GM21515 (cell line): ENCODE measurements at regions not wholly inside any gene's neighbourhood (a gene's known extent, or its start where the extent isn't known, plus 50 kb on each side); places are given as distances from the start of the nearest gene placed in this dataset.
"Not testable (repeated sequence)": the region's sequence is repeated elsewhere in the genome, so short reads cannot be mapped to it uniquely, and the experiment has no call there.

ENCODE experiments used
- ATAC-seq: cut with Tn5 transposase; IDR thresholded peaks from one replicate; pipeline ENCODE4 v1.9.1; 2021; ENCODE audit not compliant: unreplicated experiment

DNA sequence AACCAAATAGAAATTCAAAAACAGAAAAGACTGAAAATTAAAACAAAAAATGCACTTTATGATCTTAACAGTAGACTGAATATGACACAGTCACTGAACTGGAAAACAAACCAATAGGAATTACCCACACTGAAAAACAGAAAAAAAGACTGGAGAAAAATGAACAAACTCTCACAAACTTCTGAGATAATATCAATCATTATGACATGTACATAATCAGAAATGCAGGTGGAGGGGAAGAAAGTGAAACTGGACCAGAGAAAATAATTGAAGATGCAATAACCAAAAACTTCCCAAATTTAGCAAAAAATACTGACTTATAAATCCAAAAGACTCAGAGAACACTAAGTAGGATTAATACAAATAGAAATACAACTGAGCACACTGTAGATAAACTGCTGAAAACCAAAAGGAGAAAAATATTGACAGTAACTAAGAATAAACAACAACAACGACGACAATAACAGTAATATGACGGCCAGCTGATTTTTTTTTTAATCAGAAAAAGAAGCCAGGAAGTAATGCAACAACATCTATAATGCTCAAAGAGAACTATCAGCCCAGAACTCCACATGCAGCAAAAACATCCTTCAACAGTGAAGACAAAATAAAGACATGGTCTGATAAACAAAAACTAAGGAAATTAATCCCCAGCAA lies 108.1 kb downstream of the ZFAND4 start:
- no peak for ATAC-seq

DNA sequence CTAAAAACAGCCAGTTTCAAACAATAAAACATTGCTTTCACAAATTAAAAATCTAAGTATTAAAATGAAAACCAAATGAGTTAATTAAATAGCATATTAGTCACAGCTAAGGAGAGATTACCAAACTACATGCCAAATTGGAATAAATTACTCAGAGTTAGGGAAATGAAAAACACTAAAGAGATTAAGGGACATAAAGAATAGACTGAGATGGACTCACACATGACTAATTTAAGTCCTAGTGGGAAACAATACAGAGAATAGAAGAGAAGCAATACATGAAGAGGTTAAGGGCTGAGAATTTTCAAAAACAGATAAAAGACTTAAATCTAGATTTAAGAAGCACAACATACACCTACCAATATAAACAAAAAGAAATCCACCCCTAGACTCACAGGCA lies 110.6 kb downstream of the ZFAND4 start:
- no peak for ATAC-seq

DNA sequence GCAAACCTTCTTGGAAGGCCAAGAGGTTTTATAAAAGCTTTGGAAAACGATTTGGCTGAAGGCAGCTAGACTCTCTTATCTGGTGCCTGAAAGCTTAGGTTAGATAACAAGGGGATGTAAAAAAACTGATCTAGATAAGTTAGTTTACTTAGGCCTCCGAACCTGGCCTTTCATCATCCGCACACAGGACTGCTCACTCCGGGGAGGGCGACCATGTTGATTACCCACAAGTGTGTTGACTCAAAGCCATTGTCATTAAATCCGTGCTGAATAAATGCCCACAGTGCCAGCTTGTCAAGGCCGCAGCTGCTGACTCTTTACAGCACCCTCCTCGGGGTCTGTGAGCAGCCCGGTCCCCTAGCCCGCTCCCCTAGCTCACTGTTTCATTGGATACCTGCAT lies 112.3 kb downstream of the ZFAND4 start:
- no peak for ATAC-seq

DNA sequence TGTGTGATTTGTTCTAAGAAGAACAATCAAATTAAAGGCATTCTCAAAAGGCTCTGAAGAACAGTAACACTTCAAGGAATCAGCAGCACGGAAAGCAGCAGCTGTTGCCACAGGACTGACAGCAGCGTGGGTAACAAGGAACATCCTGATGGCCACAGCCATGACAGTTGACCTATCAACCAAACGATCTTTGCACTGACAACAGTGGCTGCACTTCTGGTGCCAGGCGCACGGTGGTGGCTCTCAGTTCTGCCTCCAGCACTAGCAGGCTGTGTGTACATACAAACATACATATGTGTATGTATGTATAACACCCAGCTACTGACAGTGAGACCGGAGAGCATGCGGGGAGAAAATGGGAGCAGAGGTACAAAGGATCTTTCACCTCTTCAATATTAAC lies 114.1 kb downstream of the ZFAND4 start:
- ATAC-seq = no peak

DNA sequence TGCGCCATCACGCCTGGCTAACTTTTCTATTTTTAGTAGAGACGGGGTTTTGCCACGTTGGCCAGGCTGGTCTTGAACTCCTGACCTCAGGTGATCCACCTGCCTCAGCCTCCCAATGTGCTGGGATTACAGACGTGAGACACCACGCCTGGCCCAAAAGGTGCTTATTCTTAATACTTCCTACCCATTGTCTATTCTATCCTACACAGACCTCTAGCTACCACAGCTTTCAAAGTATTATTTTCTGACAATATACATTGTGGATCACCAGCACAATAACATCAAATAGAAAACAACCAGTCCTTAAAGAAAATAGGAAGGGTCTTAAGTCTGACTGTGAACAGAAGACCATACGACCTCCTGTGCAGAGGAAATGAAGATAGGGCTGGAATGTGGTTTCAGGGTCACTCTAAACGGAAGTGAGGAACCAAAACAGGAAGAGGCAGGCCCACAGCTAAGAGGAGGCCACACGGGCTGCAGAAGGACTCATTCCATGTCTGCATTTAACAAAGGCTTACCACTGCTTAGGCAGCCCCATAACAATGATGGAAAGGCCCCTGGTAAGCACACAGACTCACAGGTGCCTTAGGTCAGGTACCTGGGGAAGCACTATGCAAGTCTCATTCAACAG lies 115.2 kb downstream of the ZFAND4 start:
- no peak for ATAC-seq

DNA sequence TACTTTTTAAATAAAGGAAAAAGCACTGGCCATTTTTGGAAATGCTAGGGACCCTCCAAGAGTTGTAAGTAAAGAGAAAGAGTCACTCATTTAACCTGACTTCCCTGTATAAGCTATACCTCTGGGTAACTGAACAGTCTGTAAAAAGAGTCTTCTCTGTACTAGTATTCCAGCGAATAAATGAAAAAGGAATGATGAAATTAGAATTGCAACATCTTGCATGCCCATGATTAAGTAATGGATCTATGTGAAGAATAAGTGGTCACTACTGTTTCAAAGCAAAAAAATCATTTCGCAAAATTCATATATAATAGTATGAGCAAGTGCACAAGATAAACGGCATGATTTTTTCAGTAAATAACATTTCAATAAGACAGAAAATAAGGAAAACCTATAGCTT lies 116.8 kb downstream of the ZFAND4 start:
- no peak for ATAC-seq

DNA sequence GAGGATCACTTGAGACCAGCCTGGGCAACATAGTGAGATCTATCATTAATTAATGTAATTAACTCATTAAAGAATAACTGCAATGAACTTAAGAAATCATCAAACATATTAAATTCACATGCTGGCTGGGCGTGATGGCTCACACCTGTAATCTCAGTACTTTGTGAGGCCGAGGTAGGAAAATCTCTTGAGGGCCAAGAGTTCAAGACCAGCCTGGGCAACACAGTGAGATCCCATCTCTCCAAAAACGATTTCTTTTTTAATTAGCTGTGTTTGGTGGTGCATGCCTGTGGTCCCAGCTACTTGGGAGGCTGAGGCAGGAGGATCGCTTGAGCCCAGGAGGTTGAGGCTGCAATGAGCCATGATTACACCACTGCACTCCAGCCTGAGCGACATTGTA lies 117.2 kb downstream of the ZFAND4 start:
- not testable (repeated sequence) for ATAC-seq

DNA sequence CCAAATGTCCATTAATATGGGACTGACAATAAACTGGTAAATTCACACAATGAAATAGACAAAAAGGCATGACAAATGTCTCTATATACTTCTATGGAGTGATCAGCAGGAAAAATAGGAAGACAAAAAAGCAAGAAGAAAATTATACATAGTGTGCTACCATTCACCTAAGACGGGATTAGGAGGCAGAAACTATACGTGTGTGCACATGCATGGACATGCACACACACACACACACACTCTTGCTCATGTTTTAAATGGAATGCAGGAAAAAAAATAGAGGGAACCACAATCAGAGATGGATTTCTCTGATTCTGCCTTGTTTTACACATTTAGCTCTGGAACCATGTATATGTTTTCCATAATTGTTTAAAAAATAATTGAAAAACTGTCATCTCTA lies 119.0 kb downstream of the ZFAND4 start:
- ATAC-seq = peak; percentile 9

DNA sequence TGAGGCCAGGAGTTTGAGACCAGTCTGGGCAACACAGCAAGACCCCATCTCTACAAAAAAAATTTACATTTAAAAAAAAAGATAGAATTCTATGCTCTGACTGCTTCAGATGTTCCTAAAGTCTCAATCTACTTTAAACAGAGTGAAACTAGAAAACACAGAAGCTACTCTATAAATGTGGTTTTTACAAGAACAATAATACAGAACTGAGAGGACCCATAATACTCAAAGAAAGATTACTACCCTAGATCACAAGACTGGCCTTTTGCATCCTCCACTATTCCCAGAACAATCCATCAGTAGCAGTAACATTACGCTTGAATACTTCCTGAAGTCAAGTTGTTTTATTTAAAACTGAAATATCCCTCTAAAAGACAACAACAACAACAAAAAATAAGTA lies 119.4 kb downstream of the ZFAND4 start:
- ATAC-seq = peak; percentile 71

DNA sequence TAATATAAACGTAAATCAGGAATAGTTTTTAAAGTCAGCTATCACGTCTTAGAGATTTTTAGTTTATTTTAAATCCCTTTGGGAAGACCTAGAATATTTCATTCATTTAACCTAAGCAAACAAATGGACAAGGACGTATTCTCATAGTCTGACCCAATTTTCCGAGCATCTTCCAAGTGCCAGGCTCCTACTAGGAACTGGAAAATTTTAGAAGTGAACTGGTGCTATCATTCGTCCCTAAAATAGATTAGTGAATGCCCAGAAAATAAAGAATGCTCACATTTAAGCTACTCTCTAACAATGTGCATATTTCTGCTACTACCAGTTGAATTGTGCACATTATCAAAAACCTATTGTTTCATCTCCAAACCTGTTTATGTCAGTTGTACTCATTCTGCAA lies 120.1 kb downstream of the ZFAND4 start:
- no peak for ATAC-seq

DNA sequence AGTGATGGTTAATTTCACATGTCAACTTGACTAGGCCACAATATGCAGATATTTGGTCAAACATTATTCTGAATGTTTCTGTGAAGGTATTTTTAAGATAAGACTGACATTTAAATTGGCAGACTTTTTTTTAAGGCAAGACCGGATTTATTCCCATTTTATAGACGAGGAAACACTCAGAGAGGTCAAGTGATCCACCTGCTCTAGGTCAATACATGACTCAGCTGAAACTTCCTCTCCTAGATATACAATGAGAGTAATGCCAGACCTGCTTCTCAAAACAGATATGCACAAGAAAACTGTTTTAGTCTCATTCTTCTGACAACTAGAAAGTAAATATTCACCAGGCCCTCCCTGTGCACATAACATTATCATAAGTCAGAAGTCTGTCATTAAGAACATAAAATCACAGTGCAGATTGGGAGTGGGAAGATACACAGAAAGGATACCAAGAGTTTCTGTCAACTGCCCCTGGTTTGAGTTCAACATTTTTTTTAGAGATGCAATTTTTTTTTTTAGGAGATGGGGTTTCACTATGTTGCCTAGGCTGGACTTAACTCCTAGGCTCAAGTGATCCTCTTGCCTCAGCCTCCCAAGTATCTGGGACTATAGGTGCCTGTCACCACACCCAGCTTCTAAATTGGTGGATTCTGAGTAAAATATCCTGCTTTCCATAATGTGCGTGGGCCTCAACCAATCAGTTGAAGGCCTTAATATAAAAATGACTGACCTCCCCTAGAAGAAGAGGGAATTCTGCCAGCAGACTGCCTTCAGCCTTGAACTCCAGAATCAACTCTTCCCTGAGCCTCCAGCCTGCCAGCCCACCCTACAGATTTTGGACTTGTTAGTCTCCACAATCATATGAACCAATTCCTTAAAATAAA lies 121.4 kb downstream of the ZFAND4 start:
- no peak for ATAC-seq

DNA sequence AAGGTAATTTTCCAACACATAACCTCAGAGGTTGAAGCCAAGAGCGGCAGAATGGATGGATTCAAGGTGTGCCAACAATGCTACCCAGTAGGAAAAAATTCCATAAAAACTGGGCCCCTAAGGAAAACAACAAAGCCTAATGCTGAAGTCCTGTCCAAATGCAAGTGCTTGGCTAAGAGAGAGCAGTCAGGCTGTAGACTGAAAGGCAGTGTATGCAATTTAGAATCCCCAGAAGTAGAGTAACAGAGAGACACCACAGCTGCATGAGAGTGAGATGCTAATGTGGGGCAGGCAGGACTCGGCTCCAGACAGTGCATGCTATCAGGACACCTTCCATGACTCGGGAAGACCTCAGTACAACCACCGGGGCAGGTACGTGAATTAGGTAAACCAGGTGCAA lies 124.5 kb downstream of the ZFAND4 start:
- ATAC-seq = no peak

DNA sequence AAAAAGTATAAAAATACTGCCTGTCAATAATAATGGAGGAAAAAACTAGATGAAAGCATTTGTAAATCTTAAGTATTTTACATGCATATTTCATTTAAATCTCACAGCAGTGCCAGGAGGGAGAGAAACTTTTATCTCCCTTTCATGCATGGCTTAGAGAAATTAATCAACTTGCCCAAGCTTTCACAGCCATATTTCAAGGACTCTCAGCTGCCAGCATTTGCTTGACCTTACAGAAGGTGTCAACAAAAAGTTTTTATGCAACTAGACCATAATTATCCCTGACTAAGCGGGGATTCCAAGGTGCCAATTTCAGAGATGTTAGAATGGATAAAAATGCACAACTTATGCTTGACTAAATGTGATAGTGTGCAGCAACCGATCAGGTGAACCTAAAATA lies 125.4 kb downstream of the ZFAND4 start:
- ATAC-seq = no peak

DNA sequence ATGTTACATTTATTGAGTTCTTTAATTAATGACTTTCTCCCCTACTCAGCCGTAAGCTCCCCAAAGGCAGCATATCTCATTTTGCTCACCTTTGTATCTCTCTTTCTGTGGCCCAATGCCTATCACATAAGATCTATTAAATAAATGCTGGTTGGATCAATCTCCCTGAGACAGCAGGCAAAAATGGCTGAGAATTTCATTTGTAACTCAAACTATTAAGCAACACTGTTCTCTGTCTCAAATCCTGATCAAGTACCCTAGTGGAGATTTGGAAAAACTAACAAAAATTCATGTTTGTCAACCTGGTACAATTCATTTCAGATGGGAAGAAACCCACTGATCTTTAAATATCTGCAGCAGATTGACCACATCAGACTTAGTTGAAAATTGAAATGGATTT lies 127.4 kb downstream of the ZFAND4 start:
- no peak for ATAC-seq

DNA sequence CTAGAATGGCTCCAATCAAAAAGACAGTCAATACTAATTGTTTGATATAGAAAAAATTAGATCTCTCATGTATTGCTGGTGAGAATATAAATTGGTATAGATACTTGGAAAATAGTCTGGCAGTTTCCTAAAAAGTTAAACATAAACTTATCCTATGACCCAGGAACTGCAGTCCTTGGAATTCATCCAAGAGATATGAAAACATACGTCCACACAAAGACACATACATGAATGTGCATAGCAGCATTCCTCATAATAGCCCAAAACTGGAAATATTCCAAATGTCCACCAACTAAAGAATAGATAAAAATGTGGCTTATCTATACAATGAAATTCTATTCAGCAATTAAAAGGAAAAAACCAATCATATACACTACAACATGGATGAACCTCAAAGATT lies 128.4 kb downstream of the ZFAND4 start:
- ATAC-seq = no peak

DNA sequence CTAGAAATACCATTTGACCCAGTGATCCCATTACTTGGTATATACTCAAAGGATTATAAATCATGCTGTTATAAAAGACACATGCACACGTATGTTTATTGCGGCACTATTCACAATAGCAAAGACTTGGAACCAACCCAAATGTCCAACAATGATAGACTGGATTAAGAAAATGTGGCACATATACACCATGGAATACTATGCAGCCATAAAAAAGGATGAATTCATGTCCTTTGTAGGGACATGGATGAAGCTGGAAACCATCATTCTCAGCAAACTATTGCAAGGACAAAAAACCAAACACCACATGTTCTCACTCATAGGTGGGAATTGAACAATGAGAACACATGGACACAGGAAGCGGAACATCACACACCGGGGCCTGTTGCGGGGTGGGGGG lies 131.5 kb downstream of the ZFAND4 start:
- ATAC-seq = not testable (repeated sequence)

DNA sequence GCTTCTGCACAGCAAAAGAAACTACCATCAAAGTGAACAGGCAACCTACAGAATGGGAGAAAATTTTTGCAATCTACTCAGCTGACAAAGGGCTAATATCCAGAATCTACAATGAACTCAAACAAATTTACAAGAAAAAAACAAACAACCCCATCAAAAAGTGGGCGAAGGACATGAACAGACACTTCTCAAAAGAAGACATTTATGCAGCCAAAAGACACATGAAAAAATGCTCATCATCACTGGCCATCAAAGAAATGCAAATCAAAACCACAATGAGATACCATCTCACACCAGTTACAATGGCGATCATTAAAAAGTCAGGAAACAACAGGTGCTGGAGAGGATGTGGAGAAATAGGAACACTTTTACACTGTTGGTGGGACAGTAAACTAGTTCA lies 132.0 kb downstream of the ZFAND4 start:
- not testable (repeated sequence) for ATAC-seq

DNA sequence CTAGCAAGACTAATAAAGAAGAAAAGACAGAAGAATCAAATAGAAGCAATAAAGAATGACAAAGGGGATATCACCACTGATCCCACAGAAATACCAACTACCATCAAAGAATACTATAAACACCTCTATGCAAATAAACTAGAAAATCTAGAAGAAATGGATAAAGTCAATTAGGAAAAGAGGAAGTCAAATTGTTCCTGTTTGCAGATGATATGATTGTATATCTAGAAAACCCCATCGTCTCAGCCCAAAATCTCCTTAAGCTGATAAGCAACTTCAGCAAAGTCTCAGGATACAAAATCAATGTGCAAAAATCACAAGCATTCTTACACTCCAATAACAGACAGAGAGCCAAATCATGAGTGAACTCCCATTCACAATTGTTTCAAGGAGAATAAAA lies 133.0 kb downstream of the ZFAND4 start:
- not testable (repeated sequence) for ATAC-seq

DNA sequence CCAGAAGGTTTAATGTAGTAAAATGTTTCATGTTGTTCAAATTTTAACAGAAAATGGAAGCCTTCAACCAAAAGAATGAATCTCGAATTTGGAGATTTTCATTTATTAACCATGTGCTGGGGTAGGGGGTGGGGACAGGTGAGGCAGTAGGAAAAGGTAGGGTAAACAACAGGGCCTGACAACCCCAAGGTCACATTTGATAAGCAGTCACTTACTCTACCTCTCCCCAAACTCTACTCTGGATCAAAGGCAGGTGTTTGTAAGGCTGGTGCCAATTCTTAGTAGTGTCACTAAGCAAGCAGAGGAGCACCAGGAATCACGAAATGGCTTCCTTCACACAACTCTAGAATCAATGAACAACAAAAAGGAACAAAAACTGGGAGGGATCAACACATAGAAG lies 138.0 kb downstream of the ZFAND4 start:
- no peak for ATAC-seq

DNA sequence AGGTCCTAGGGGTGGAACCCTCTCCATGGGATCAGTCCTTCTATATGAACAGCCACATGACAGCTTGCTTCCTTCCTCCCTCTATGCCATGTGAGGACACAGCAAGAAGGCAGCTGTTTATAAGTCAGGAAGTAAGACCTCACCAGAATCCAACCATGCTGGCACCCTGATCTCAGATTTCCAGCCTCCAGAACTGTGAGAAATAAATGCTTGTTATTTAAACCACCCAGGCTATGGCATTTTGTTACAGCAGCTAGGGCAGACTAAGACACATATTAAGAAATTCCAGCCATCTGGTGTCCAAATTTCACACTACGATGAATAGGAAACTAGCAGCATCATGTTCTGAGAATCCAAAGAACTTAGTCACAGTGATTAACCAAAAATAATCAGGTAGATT lies 140.1 kb downstream of the ZFAND4 start:
- ATAC-seq = no peak

DNA sequence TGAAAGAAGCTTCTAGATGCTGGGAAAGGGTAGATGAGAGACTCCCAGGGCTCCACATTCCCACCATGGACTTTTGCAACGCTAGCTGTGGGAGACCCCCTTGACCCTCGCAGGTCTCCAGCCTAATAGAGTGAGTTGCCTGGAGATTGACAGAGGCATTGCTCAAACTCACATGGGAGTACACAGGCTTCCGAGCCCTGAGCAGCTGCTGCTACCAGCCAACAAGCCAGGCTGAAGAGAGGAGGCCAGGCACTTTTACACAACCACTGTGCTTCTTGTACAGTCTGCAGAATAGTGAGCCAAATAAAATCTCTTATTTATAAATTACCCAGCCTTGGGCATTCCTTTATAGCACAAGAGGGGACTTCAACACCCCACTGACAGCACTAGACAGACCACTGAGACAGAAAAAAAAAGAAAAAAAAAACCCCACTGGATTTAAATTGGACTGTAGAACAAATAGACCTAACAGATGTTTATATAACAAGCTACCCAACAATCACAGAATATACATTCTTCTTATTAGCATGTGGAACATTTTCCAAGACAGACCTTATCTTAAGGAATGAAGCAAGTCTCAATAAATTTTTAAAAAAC lies 146.2 kb downstream of the ZFAND4 start:
- no peak for ATAC-seq

DNA sequence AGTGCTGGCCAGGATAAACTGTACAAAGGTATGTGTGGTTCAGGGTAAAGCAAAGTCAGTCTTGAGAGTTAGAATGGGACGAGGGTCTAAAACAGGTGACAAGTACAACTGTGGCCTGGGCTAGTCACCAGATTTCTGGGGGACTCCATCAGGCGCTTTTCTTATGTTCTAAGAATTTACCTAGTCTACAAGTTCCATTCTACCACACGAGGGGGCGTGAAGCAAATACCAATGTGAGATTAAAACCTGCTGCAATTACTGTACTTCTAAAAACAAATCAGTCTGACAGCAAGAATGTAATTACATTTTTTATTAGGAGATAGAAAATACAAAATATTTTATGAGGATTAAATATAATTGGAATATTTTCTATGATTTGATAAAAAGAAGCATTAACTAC lies 146.5 kb downstream of the ALOX5 start:
- ATAC-seq = no peak
